GM18498 (cell line): ENCODE measurements at regions not wholly inside any gene's neighbourhood (a gene's known extent, or its start where the extent isn't known, plus 50 kb on each side); places are given as distances from the start of the nearest gene placed in this dataset.

ENCODE experiments used
- ATAC-seq: cut with Tn5 transposase; IDR thresholded peaks from one replicate; pipeline ENCODE4 v1.9.1; 2021; ENCODE audit warnings: mild to moderate bottlenecking, moderate library complexity; ENCODE audit not compliant: unreplicated experiment

DNA sequence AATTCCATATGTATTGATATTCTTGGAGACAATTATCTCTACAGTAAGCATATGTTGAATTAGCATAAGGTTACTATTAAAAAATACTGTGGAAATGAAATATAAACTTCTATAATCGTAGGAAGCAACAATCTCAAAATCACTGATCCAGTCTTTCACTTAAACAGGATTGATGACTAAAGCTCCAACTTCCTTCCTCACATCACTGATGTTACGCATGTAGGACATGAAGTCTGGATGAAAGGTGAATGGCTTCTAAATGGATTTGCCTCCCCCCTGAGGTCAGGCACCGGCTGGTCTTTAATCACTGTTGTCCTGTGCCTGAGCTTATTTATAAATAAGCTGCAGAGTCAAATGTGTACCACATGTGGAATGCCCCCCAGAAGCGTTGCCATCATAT, 157.1 kb upstream of the NFIB start:
- no peak for ATAC-seq

- ATAC-seq, result no peak
Observed at GRCh38 chr9:14467675-14468374, 153.9 kb upstream of the NFIB start.

DNA sequence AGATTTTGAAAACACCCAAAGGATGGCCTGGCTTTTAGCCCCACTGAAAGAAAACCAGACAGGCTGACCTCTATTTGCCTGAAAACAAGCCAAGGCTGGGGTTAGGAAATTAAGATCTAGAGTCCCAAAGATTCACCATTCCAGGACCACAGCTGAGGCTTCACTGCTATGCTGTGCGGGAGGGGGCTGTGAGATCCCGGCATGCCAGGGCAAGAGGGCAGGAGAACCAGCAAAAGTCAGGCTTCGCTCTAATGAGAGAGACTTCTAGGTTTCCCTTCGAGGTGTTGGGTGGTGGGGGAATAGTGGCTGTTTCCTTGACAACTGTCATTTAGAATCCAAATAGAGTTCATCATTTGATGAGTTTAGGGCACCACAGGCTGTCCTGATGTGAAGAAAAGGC, 152.9 kb upstream of the NFIB start:
- no peak for ATAC-seq

DNA sequence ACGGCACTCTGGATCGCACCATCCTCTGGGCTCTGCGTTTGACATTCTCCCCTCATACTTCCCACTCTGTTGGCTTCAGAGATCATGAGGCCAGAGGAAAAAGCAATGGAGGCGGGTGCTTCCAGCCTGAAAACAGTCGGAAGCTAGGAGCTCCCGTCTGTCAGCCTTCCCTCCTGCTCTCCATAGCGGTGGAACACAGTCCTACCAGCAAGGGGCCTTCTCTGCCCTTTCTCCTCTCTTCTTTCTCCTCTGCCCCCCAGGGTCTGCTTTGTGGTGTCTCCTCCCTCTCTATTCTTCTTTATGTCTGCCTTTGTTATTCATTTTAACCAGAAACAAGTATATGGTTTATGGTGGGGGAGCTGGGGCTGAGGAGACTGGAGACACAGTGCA, 152.5 kb upstream of the NFIB start:
- ATAC-seq, result no peak

GRCh38 chr9:14462950-14463349, 149.0 kb upstream of the NFIB start:
- ATAC-seq, result no peak

GRCh38 chr9:14455243-14455642, 141.3 kb upstream of the NFIB start:
- no peak for ATAC-seq

- ATAC-seq, result no peak
Observed at GRCh38 chr9:14453286-14453685, 139.3 kb upstream of the NFIB start.

- ATAC-seq, result no peak
Observed at GRCh38 chr9:14452539-14452938, 138.6 kb upstream of the NFIB start.

- peak; percentile 95 for ATAC-seq
Observed at GRCh38 chr9:14451949-14452348, 138.0 kb upstream of the NFIB start.

GRCh38 chr9:14447103-14447502, 133.2 kb upstream of the NFIB start:
- no peak for ATAC-seq

DNA sequence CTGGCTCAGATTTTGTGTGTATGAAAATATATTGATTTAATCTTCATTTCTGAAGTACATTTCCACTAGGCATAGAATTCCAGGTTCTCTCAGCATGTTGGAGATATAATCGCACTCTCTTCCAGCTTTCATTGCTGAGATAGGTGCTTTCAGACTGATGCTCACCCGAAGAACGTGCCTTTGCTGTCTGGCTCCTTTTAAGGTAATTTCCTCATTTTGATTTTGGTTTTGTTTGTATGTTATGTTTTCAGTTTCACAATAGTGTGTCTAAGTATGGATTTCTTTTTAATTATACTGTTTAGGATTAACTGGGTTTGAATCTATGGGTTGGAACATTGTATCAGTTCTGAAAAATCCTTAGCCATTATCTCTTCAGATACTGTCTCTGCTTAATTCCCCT, 132.0 kb upstream of the NFIB start:
- no peak for ATAC-seq

- ATAC-seq, result no peak
Observed at GRCh38 chr9:14442956-14443355, 129.0 kb upstream of the NFIB start.

GRCh38 chr9:14441976-14442651, 128.2 kb upstream of the NFIB start:
- no peak for ATAC-seq

DNA sequence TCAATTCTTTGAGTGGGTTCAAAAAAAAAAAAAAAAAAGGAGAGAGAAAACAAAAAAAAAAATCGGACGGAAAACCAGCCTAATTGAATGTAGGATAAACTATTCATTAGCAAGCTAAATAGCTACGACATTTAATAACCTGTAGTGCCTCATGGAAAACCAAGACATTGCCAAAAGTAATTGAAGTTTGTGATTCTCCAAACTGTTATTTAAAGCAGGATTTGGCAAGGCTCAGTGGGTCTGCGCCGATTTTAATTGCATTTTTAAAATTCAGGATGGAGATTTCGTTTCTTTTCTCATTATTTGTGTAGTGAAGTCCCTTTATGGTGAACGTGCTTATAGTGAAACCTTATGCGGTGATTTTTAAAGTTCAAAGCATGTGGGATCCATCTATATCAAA, 127.2 kb upstream of the NFIB start:
- ATAC-seq, result no peak

DNA sequence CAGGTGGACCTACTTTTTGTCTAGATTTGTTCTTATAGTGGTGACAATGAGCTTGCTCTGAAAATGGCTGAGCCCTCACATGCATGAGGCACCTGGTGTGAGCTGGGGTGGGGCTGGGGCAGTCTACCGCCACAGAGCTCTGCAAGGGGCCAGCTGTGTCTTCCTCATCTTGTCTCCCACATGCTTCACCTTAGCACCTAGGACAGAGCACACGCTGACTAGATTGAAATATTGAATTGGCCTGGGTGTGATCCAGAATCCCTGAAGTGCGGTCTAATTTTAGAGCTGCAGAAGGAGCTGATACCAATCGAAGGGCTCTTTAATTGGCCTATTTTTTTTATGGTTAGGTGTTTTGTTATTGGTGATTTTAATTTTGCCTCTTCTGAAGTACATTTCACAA, 126.1 kb upstream of the NFIB start:
- no peak for ATAC-seq

DNA sequence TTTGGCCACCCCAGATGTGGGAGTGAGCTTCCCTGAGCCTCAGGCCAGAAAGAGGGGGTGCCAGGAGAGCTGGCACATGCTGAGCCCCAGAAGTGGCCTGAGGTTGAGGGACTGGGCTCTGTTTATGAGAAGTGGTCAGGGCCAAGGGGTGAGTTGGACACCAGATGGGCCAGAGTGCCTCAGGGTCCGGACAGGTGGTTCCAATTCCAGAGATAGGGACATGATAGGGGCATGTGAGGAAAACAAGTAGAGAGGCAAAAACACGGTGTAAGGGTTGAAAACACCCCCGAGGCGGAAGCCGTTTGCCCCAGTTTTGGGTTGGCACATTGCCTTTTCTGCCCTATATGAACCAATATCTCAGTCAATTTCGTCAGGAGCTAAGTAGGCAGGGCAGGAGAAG, 125.6 kb upstream of the NFIB start:
- no peak for ATAC-seq

GRCh38 chr9:14438232-14439021, 124.5 kb upstream of the NFIB start:
- ATAC-seq, result no peak

GRCh38 chr9:14437354-14438231, 123.7 kb upstream of the NFIB start:
- ATAC-seq, result no peak

- ATAC-seq, result no peak
Observed at GRCh38 chr9:14435871-14436270, 121.9 kb upstream of the NFIB start.

- no peak for ATAC-seq
Observed at GRCh38 chr9:14434971-14435718, 121.2 kb upstream of the NFIB start.
